ENCODE measurements at regions not wholly inside any gene's neighbourhood (a gene's known extent, or its start where the extent isn't known, plus 50 kb on each side); places are given as distances from the start of the nearest gene placed in this dataset.

DNA sequence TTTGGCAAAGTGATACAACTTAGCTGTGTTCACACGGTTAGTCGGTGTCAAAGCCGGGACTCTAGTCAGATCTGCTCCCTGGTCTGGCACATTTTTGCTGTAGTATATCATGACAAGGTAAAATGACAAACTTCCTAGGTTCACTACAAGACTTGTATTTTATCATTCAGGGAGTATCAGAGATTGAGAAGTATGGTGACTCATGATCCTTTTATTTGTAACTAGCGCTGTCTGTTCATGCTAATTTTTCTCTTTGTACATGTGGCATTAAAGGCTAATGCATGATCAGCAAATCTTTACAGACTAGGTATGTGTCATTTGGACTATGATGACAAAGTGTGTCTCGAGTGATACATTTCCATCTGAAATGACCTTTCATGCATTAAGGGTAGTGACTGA lies 326.7 kb downstream of the SIPA1L2 start:
- H3K4me3 ChIP-seq (ENCODE audit: low read depth, low read length): no peak overlapping the region
- TF ChIP-seq, protein P1, sequence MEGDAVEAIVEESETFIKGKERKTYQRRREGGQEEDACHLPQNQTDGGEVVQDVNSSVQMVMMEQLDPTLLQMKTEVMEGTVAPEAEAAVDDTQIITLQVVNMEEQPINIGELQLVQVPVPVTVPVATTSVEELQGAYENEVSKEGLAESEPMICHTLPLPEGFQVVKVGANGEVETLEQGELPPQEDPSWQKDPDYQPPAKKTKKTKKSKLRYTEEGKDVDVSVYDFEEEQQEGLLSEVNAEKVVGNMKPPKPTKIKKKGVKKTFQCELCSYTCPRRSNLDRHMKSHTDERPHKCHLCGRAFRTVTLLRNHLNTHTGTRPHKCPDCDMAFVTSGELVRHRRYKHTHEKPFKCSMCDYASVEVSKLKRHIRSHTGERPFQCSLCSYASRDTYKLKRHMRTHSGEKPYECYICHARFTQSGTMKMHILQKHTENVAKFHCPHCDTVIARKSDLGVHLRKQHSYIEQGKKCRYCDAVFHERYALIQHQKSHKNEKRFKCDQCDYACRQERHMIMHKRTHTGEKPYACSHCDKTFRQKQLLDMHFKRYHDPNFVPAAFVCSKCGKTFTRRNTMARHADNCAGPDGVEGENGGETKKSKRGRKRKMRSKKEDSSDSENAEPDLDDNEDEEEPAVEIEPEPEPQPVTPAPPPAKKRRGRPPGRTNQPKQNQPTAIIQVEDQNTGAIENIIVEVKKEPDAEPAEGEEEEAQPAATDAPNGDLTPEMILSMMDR (conservative IDR thresholded peaks at IDR 0.05; ENCODE audit: low read depth, low read length): no peak
- no peak for DNase-seq (ENCODE audit: low read depth)

- no peak for DNase-seq (ENCODE audit: low read depth)
- H3K4me3 ChIP-seq (ENCODE audit: low read depth, low read length): no peak overlapping the region
- TF ChIP-seq, protein P1 (conservative IDR thresholded peaks at IDR 0.05; ENCODE audit: low read depth, low read length): no peak
Measured at GRCh38 chr1:232302376-232303221, 327.3 kb downstream of the SIPA1L2 start.

- TF ChIP-seq, protein P1 (conservative IDR thresholded peaks at IDR 0.05; ENCODE audit: low read depth, low read length): no peak
- H3K4me3 ChIP-seq (ENCODE audit: low read depth, low read length): no peak overlapping the region
- DNase-seq (ENCODE audit: low read depth): no peak
Measured at GRCh38 chr1:232301246-232301645, 328.7 kb downstream of the SIPA1L2 start.

DNA sequence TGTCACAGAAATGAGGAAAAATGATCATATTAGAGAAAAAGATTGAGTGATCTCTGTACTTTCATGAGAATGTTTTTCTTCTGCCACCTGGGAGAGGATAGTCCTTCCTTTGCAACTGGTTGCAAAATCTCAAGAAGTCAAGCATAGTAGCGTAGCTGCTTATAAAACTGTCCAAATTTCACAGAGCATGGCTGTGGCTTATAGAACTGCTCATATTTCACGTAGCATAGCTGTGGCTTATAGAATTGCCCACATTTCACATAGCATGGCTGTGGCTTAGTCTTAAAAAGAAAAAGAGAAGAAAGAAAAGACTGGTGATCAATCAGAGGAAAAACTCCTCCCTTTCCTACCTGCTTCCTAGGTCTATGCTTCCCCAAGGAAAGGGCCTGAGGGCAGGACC lies 329.5 kb downstream of the SIPA1L2 start:
- peak; percentile 10 for DNase-seq (ENCODE audit: low read depth)
- TF ChIP-seq, protein P1 (conservative IDR thresholded peaks at IDR 0.05; ENCODE audit: low read depth, low read length): no peak
- H3K4me3 ChIP-seq (ENCODE audit: low read depth, low read length): no peak overlapping the region

- DNase-seq (ENCODE audit: low read depth): no peak
- H3K4me3 ChIP-seq (ENCODE audit: low read depth, low read length): no peak overlapping the region
- TF ChIP-seq, protein P1 (conservative IDR thresholded peaks at IDR 0.05; ENCODE audit: low read depth, low read length): no peak
Measured at GRCh38 chr1:232296461-232296860, 333.5 kb downstream of the SIPA1L2 start.

GRCh38 chr1:232293361-232293760 lies 336.6 kb downstream of the SIPA1L2 start:
- TF ChIP-seq, protein P1 (conservative IDR thresholded peaks at IDR 0.05; ENCODE audit: low read depth, low read length): no peak
- H3K4me3 ChIP-seq (ENCODE audit: low read depth, low read length): no peak overlapping the region
- DNase-seq (ENCODE audit: low read depth): no peak

DNA sequence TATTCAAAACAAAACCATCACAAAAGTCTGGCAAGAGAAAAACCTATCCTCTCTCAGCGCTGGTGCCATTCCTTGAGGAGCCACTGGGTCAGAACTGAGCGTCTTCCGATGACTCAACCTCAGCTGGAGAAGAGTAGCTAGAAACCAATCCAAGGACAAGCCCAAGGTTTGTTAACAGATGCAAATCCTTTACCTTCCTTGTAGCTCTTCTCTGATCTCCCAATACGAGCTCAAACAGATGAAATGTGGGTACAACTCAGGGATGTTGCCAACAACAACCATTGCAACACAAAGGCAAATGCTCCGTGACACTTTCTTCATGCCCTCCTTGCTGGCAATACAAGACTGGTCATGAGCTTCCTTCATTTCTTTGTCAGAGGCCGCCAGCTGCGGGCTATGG lies 337.1 kb downstream of the SIPA1L2 start:
- H3K4me3 ChIP-seq (ENCODE audit: low read depth, low read length): no peak overlapping the region
- peak; percentile 30 for DNase-seq (ENCODE audit: low read depth)
- TF ChIP-seq, protein P1 (conservative IDR thresholded peaks at IDR 0.05; ENCODE audit: low read depth, low read length): peak; percentile 27

Data from choroid plexus epithelial cell (primary cell).